ENCODE measurements at regions not wholly inside any gene's neighbourhood (a gene's known extent, or its start where the extent isn't known, plus 50 kb on each side); places are given as distances from the start of the nearest gene placed in this dataset.

DNA sequence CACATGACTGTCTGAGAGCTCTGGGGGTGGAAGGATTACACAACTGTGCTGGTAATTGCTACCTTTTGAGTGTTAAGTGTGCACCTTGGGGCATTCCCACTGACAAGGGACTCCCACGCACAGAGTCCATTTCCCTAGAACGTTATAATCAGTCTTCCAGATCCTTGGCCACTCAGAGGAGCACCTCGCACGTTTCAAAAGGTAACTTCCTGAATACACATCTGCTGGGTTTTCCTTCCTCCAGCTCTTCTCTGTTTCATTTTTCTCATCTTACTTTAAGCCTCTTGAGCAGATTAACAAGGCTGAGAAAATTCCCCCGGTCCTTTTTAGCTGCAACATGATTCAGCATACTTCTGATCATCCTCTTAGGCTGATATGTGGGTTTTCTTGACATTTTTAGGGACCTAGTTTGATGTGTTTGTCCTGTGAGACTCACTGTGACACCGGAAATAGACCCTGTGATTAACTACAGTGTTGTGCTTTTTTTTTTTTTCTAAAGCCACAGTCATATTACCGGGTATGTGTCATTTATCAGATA, 98.4 kb upstream of the DUSP22 start:
- no peak for TF ChIP-seq POLR2A (IDR thresholded peaks at IDR 0.05; ENCODE audit: low read depth, low read length)
- TF ChIP-seq POLR2AphosphoS5 (IDR thresholded peaks at IDR 0.05; ENCODE audit: low read depth, low read length): no peak

All from GM12891 (cell line).